ENCODE measurements at regions not wholly inside any gene's neighbourhood (a gene's known extent, or its start where the extent isn't known, plus 50 kb on each side); places are given as distances from the start of the nearest gene placed in this dataset.

- ChIA-PET POLR2A (ENCODE audit: unreplicated experiment) (no interaction called here), CTCF (interaction anchor here (0.6 kb wide), 1 partner anchor 241 kb away, joined by 4 read pairs; no protein-coding TSS in a partner anchor)
- Histone ChIP-seq H2BK5ac (ENCODE audit: low read depth, low read length, poor library complexity, severe bottlenecking) (no peak overlapping the region), H3K4me2 (ENCODE audit: low read depth, low read length) (no peak overlapping the region), H3K36me3 (ENCODE audit: control insufficient read depth, insufficient read depth, low read length) (no peaks in the 10 kb centered on the region), H3K4me3 (ENCODE audit: insufficient read depth, low read depth, low read length) (no peak overlapping the region), H3K9me1 (ENCODE audit: insufficient read depth, low read length) (no peaks in the 10 kb centered on the region), H3K27ac (ENCODE audit: insufficient read depth, low read length) (no peak overlapping the region), H3K4me1 (ENCODE audit: control insufficient read depth, insufficient read depth, low read length) (0 out of 2 replicates have a peak, but pooled peaks cover 2% of the 10 kb centered on the region), H2BK120ac (ENCODE audit: low read depth, low read length) (no peak overlapping the region), H3K9me3 (ENCODE audit: control insufficient read depth, insufficient read depth, low read length) (no peaks in the 10 kb centered on the region), H4K5ac (ENCODE audit: low read depth, low read length) (no peak overlapping the region), H3K18ac (ENCODE audit: low read depth, low read length) (no peak overlapping the region), H2BK15ac (ENCODE audit: low read depth, low read length) (no peak overlapping the region), H3K23ac (ENCODE audit: low read depth, low read length) (no peak overlapping the region), H2BK20ac (ENCODE audit: low read depth, low read length) (no peak overlapping the region), H3K56ac (ENCODE audit: extremely low read depth, insufficient read depth, low read length) (no peak overlapping the region), H2AFZ (replicated peaks; ENCODE audit: low read length, poor library complexity) (no peak overlapping the region), H4K8ac (ENCODE audit: low read depth in 2 of 2, low read length in 2 of 2) (no peak overlapping the region), H3K14ac (replicated peaks; ENCODE audit: low read depth, low read length) (no peak overlapping the region), H4K91ac (ENCODE audit: insufficient read depth, low read depth, low read length) (no peak overlapping the region), H3K79me1 (ENCODE audit: low read depth in 1 of 2, low read length in 2 of 2) (no peaks in the 10 kb centered on the region), H2AK9ac (replicated peaks; ENCODE audit: low read depth, low read length, poor library complexity) (no peak overlapping the region), H3K4ac (ENCODE audit: low read depth, low read length) (no peak overlapping the region), H2AK5ac (ENCODE audit: low read depth, low read length) (no peak overlapping the region), H4K20me1 (ENCODE audit: insufficient read depth, low read length) (no peaks in the 10 kb centered on the region), H3K9ac (ENCODE audit: low read depth, low read length) (no peak overlapping the region), H3K27me3 (ENCODE audit: control insufficient read depth, insufficient read depth, low read length) (0 out of 2 replicates have a peak, but pooled peaks cover 3% of the 10 kb centered on the region)
- intact Hi-C loops (cut with micrococcal nuclease), result no loop called here
- dilution Hi-C loops (cut with HindIII; ENCODE audit: low sequenced_read_pairs, unreplicated experiment), result no loop called here
- ATAC-seq (ENCODE audit: low read depth) (no peak), DNase-seq (no peak)
- in situ Hi-C loops (cut with MboI; ENCODE audit: low sequenced_read_pairs), result loop anchor here (10.0 kb wide), 2 partner anchors 130 to 380 kb away; no protein-coding TSS in a partner anchor
- WGBS, 2 experiments (ENCODE audit: extremely low coverage in 2 of 2, insufficient read length in 1 of 2), result 100% methylated on average over 1 of the region's 7 CpGs; no CpG with 5 or more reads in 1 of the 2 experiments
- TF ChIP-seq, protein P1, sequence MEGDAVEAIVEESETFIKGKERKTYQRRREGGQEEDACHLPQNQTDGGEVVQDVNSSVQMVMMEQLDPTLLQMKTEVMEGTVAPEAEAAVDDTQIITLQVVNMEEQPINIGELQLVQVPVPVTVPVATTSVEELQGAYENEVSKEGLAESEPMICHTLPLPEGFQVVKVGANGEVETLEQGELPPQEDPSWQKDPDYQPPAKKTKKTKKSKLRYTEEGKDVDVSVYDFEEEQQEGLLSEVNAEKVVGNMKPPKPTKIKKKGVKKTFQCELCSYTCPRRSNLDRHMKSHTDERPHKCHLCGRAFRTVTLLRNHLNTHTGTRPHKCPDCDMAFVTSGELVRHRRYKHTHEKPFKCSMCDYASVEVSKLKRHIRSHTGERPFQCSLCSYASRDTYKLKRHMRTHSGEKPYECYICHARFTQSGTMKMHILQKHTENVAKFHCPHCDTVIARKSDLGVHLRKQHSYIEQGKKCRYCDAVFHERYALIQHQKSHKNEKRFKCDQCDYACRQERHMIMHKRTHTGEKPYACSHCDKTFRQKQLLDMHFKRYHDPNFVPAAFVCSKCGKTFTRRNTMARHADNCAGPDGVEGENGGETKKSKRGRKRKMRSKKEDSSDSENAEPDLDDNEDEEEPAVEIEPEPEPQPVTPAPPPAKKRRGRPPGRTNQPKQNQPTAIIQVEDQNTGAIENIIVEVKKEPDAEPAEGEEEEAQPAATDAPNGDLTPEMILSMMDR (conservative IDR thresholded peaks at IDR 0.05; ENCODE audit: low read depth, low read length), result no peak
- TF ChIP-seq ELK1 (IDR thresholded peaks at IDR 0.05; ENCODE audit: borderline replicate concordance, low read depth, low read length) (no peak), CEBPB (IDR thresholded peaks at IDR 0.05; ENCODE audit: low read depth, low read length) (no peak), RCOR1 (IDR thresholded peaks at IDR 0.05; ENCODE audit: insufficient replicate concordance, low read length) (no peak), NFE2L2 (IDR thresholded peaks at IDR 0.05; ENCODE audit: low read depth, low read length) (no peak), RFX5 (IDR thresholded peaks at IDR 0.05; ENCODE audit: low read depth, low read length) (no peak), MXI1 (IDR thresholded peaks at IDR 0.05; ENCODE audit: borderline replicate concordance, low read depth, low read length) (no peak), BHLHE40 (IDR thresholded peaks at IDR 0.05; ENCODE audit: low read depth, low read length) (no peak)
- TF ChIP-seq, protein P2, sequence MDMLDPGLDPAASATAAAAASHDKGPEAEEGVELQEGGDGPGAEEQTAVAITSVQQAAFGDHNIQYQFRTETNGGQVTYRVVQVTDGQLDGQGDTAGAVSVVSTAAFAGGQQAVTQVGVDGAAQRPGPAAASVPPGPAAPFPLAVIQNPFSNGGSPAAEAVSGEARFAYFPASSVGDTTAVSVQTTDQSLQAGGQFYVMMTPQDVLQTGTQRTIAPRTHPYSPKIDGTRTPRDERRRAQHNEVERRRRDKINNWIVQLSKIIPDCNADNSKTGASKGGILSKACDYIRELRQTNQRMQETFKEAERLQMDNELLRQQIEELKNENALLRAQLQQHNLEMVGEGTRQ (IDR thresholded peaks at IDR 0.05; ENCODE audit: low read depth, low read length), result no peak
- no TSS peak for BruUV-seq (replicated peaks)
Measured at GRCh38 chr6:165725201-165725600, 62.2 kb upstream of the PDE10A start.
